Inferior parietal cortex (tissue), 1 donor: ENCODE measurements at regions not wholly inside any gene's neighbourhood (a gene's known extent, or its start where the extent isn't known, plus 50 kb on each side); places are given as distances from the start of the nearest gene placed in this dataset.

ENCODE experiments used
- DNase-seq: peaks from one replicate; pipeline ENCODE4 v3.0.0-alpha.2; 2016; ENCODE audit errors: extremely low spot score

GRCh38 chr22:26732284-26732683 lies 74.9 kb downstream of the MIAT start:
- no peak for DNase-seq

- DNase-seq, result no peak
Observed at GRCh38 chr22:26734339-26735018, 77.1 kb downstream of the MIAT start.

DNA sequence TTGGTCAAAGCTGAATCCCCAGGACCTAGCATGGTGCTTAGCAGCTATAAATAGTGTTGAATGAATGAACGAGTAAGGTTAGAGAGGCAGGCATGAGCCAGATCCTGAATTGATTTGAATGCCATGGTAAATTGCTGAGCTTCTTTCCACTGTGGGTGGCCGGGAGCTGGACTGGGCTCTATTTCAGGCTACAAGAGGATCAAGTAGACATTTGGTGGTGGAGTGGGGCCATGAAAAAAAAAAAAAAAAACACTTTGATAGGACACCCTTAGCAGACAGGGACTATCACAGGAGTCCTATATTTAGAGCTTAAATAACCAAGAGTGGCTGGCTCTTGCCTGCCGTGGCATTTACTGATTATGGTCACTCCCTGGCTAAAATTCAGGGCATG lies 77.6 kb downstream of the MIAT start:
- no peak for DNase-seq

GRCh38 chr22:26737262-26737661 lies 79.9 kb downstream of the MIAT start:
- no peak for DNase-seq

DNA sequence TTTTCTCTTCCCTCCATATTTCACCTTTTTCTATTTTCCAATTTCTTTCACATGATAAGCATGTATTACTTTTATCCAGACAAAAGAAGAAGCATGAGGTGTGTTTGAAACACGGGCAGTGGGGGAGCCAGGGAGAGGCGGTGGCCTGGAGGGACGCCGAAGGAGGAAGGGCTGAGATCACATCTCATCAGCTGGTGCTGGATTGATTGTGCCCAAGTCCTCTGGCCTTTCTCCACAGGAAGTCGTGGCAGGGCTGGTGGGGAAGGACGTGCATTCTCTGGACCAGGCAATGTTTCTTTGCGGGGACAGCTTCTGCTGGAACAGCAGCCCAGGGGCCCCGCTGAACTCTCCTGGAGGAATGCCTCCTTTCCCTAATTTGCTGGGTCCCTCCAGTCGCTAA lies 82.9 kb downstream of the MIAT start:
- no peak for DNase-seq

GRCh38 chr22:26743149-26743548 lies 85.8 kb downstream of the MIAT start:
- no peak for DNase-seq

DNA sequence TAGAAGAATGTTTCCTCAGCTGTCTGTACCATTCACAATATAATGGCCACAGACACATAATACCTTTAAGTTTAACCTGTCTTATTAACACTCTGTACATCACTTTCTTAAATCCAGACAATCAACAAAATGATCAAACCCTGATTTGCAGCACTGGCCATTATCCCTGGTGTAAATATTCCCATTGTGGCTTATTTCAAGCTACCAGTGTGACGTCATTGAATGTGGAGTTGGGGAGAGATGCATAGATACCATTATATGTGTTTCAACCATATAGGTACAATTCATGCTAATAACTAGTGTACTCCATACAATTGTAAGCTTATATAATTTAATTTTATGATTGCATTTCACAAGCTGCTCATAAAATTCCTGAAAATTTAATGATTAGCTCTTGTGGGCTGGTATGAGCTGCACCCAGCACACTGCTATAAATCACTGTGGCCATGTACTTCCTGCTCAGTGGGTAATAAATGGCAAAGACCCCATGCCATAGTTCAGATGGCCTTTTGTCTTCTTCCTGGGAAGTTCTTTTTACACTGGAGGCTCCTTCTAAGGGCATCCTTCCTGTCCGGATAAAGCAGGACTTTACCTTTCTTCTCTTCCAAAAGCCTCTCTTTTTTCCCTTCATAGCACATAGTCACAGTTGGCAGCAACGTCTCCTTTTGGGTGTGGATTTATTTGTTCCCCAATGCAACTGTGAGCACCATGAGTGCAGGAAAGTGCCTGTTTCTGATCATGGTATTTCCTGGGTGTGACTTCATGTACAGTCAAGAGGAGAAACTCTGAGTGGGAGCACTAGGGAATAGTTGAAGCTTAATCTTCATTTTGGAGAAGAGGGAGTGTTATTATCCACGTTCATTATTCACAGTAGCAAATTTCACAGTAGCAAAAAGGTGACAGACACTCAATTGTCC lies 87.8 kb downstream of the MIAT start:
- no peak for DNase-seq

- no peak for DNase-seq
Observed at GRCh38 chr22:26746311-26746710, 88.9 kb downstream of the MIAT start.

GRCh38 chr22:26748845-26749244 lies 91.5 kb downstream of the MIAT start:
- no peak for DNase-seq

DNA sequence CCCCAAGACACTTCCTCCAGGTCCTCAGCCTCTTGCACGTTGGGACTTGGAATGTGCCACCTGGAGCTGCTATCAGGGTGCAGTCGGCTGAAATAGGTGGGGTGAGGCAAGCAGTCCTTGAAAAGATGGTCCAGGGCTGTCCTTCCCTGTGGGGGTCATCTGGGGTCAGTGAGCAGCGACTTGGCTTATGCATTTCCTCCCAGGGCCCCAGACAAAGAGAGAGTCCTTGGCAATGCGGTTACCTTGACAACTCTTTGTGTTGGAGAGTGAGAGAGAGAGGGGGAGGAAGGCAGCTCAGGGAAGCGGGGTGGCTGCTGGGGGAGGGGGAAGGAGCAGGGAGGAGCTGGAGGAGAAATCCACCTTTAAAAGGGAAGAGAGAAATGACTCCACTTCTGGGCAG lies 93.8 kb downstream of the MIAT start:
- DNase-seq, result peak; percentile 12

DNA sequence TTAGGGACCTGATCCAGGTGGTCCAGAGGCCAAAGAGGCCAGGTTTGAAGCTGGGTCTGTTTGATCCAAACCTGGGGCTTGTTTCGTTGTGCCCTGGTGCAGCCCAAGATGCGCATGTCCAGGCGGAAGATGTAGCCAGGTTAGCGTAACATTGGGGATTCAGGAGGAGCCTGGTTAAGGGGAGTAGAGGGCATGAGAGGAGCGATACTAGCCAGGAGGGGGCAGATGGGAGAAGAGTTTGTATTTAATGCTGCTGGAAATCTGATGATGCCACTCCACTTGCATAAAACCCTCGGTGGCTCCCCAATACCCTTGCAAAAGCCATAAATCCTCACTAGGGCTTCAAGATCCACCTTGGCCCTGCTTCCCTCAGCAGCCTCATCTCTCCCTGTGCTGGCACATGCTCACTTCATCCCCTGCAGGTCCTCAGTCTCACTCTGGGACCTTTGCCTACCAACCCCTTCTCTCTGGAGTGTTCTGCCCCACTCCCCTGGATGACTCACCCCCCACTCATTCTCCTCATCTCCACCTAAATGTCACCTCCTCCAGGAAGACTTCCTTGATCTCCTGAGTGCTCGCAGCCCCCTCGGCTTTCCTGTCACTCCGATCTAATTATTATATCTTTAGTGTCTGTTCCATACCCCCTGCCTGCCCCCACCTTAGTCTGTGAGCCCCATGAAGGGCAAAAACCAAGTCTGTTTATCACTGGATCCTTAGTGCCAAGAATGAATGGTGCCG lies 95.9 kb downstream of the MIAT start:
- DNase-seq, result no peak

GRCh38 chr22:26756675-26757293 lies 99.4 kb downstream of the MIAT start:
- peak; percentile 68 for DNase-seq

GRCh38 chr22:26757496-26757895 lies 100.1 kb downstream of the MIAT start:
- DNase-seq, result no peak

DNA sequence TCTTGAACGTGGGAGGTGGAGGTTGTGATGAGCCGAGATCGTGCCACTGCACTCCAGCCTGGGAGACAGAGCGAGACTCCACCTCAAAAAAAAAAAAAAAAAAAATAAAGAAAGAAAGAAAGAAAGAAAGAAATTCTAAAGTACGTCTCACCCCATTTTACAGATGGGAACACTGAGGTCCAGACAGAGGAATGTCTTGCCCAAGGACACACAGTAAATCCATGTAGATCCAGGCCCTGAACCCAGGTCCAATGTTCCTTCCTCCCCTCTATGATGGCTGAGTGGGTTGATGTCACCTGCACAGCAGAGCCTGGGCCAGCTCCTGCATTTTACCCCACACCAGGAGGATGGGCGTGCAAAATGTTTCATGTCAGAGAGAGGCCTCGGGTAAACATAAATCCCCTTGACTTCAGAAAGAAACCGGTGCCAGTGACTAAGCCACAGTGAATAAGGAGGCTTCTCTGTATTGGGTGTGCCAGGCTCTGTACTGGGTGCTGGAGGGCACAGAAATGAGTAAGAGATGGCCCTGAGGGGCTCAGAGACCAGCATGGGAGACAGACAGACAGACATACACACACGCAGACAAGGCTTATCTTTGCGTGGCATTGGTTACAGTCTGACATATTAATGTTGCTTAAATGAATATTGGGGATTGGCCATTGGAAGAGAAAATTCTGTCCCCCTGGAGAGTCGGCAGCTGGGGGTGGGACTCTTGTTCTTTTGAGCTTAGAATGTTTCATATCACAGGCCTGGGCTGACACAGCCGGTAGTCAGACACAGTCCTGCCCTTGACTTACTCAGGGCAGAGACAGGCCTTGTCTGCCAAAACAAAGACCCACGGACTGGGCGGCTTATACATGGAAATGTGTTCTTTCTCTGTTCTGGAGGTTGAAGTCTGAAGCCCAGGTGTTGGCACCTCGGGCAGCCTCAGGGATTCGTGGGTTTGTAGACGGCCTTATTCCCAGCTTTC lies 105.4 kb downstream of the MIAT start:
- no peak for DNase-seq

GRCh38 chr22:26763633-26764361 lies 106.4 kb downstream of the MIAT start:
- DNase-seq, result peak; percentile 10

GRCh38 chr22:26766510-26767350 lies 109.3 kb downstream of the MIAT start:
- DNase-seq, result no peak

- DNase-seq, result peak; percentile 21
Observed at GRCh38 chr22:26767351-26768155, 110.2 kb downstream of the MIAT start.

- no peak for DNase-seq
Observed at GRCh38 chr22:26768156-26768515, 110.7 kb downstream of the MIAT start.
